ENCODE measurements at regions not wholly inside any gene's neighbourhood (a gene's known extent, or its start where the extent isn't known, plus 50 kb on each side); places are given as distances from the start of the nearest gene placed in this dataset.

DNA sequence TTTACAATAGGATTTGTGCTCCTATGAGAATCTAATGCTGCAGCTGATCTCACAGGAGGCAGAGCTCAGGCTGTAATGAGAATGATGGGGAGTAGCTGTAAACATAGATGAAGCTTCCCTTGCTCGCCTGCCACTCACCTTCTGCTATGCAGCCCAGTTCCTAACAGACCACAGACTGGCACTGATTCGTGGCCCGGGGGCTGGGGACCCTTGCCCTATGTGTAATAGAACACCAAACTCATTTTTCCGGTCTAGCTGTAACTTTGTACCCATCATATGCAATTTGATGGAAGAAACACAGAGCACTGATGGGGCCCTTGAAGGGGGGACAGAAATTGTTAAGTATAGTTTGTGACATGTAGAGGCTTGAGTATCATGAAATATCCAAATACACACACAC, 79.6 kb upstream of the OR5AK2 start:
- Histone ChIP-seq H3K9me3 (ENCODE audit: control insufficient read depth, low read length) (no peaks in the 10 kb centered on the region), H3K4me1 (ENCODE audit: control insufficient read depth, insufficient read depth, low read length, poor library complexity, severe bottlenecking) (no peaks in the 10 kb centered on the region), H3K36me3 (ENCODE audit: control insufficient read depth, insufficient read depth, low read length) (no peaks in the 10 kb centered on the region), H3K27ac (ENCODE audit: low read depth, low read length, severe bottlenecking) (no peak overlapping the region), H3K4me3 (ENCODE audit: extremely low read depth, insufficient read depth, low read length, poor library complexity, severe bottlenecking) (no peak overlapping the region)
- 75 to 87% methylated on average over 3 of the region's 4 CpGs for WGBS, 2 experiments (ENCODE audit: insufficient coverage in 2 of 2)

DNA sequence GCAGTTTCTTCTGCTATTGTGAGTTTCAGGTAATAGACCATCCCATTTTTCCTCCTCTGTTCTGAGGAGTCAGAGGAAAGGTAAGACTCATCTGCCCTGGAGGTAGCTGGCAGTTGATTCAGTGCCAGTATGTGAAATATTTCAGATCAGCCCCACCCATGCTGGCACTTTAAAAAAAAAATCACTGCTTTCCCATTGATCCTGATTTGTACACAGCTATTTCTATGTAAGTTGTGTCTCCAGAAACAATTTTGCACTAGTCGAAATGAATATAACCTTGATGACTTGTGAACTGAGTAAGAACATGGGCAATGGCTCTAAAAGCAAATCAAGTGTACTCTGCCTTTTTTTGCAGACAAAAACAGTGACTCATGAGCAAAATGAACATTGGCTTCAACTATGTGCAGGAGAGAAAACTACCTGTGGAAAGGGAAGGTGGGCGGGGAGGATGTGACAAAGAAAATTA, 82.0 kb upstream of the OR5AK2 start:
- Histone ChIP-seq H3K4me3 (ENCODE audit: extremely low read depth, insufficient read depth, low read length, poor library complexity, severe bottlenecking) (no peak overlapping the region), H3K36me3 (ENCODE audit: control insufficient read depth, insufficient read depth, low read length) (no peaks in the 10 kb centered on the region), H3K9me3 (ENCODE audit: control insufficient read depth, low read length) (no peaks in the 10 kb centered on the region), H3K27ac (ENCODE audit: low read depth, low read length, severe bottlenecking) (no peak overlapping the region), H3K4me1 (ENCODE audit: control insufficient read depth, insufficient read depth, low read length, poor library complexity, severe bottlenecking) (no peaks in the 10 kb centered on the region)
- WGBS, 2 experiments (ENCODE audit: insufficient coverage in 2 of 2): 80% methylated on average over 1 of the region's 2 CpGs; no CpG with 5 or more reads in 1 of the 2 experiments

DNA sequence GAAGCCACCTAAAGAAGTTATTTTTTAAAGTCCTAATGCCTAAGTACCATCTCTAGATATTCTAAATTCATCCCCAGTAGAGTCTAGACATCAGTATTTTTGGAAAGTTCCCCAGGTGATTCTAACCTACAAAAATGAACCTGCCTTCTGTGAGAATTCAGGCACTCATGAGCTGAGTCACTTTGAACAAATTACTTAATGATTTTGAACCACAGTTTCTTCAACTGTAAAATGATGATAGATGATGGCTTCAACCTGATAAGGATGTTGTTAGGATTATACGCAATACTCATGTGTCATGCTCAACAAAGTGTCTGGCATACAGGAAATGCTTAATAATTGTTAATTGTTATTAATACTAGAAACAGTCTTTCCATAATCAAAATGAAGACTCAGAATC, 82.8 kb upstream of the OR5AK2 start:
- Histone ChIP-seq H3K9me3 (ENCODE audit: control insufficient read depth, low read length) (no peaks in the 10 kb centered on the region), H3K4me1 (ENCODE audit: control insufficient read depth, insufficient read depth, low read length, poor library complexity, severe bottlenecking) (no peaks in the 10 kb centered on the region), H3K36me3 (ENCODE audit: control insufficient read depth, insufficient read depth, low read length) (no peaks in the 10 kb centered on the region), H3K27ac (ENCODE audit: low read depth, low read length, severe bottlenecking) (no peak overlapping the region), H3K4me3 (ENCODE audit: extremely low read depth, insufficient read depth, low read length, poor library complexity, severe bottlenecking) (no peak overlapping the region)
- WGBS, 2 experiments (ENCODE audit: insufficient coverage in 2 of 2): no CpG with 5 or more reads among the region's 1 CpG

DNA sequence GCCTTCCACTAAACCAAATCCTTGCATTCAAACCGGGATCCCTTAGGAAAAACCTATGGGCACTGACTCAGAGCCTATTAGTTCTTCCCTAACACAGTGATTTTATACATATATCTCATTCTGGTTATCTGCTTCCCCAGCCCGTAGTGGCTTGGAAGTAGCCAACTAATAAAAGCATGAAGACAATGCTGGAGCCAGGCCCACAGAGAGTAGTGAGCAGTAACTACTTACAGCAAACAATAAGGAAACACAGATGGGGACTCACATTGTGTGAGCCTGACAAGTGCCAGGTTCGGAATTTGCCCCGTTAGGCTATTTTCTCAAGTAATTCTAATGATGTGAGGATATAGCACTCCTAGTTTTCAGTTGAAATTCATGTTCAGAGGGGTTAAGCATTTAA, 83.3 kb upstream of the OR5AK2 start:
- no peaks in the 10 kb centered on the region for H3K4me1 ChIP-seq (ENCODE audit: control insufficient read depth, insufficient read depth, low read length, poor library complexity, severe bottlenecking)
- no peak overlapping the region for H3K27ac ChIP-seq (ENCODE audit: low read depth, low read length, severe bottlenecking)
- H3K9me3 ChIP-seq (ENCODE audit: control insufficient read depth, low read length): no peaks in the 10 kb centered on the region
- WGBS, 2 experiments (ENCODE audit: insufficient coverage in 2 of 2): 78 to 100% methylated on average over 1 to 4 of the region's 4 CpGs
- no peak overlapping the region for H3K4me3 ChIP-seq (ENCODE audit: extremely low read depth, insufficient read depth, low read length, poor library complexity, severe bottlenecking)
- no peaks in the 10 kb centered on the region for H3K36me3 ChIP-seq (ENCODE audit: control insufficient read depth, insufficient read depth, low read length)

DNA sequence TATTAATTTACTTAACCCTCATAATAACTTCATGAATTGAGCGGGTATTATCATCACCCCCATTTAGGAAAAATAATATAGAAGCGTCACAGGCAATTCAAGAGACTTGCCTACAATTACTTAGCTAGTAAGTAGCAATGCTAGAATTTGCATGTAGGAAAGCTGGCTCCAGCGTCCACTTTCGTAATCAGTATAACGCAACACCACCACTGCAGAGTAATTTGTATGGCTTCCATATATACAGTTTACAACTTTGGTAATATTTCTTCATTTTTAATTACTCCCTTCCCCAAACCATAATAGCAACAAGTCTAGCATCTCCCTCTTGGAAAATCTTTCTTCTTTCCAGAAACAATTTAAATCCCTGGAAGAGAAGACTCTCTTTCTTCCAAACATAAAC, 89.9 kb upstream of the OR5AK2 start:
- H3K9me3 ChIP-seq (ENCODE audit: control insufficient read depth, low read length): no peaks in the 10 kb centered on the region
- no peak overlapping the region for H3K4me3 ChIP-seq (ENCODE audit: extremely low read depth, insufficient read depth, low read length, poor library complexity, severe bottlenecking)
- no peak overlapping the region for H3K27ac ChIP-seq (ENCODE audit: low read depth, low read length, severe bottlenecking)
- no peaks in the 10 kb centered on the region for H3K36me3 ChIP-seq (ENCODE audit: control insufficient read depth, insufficient read depth, low read length)
- WGBS, 2 experiments (ENCODE audit: insufficient coverage in 2 of 2): no CpG with 5 or more reads among the region's 5 CpGs
- H3K4me1 ChIP-seq (ENCODE audit: control insufficient read depth, insufficient read depth, low read length, poor library complexity, severe bottlenecking): no peaks in the 10 kb centered on the region

DNA sequence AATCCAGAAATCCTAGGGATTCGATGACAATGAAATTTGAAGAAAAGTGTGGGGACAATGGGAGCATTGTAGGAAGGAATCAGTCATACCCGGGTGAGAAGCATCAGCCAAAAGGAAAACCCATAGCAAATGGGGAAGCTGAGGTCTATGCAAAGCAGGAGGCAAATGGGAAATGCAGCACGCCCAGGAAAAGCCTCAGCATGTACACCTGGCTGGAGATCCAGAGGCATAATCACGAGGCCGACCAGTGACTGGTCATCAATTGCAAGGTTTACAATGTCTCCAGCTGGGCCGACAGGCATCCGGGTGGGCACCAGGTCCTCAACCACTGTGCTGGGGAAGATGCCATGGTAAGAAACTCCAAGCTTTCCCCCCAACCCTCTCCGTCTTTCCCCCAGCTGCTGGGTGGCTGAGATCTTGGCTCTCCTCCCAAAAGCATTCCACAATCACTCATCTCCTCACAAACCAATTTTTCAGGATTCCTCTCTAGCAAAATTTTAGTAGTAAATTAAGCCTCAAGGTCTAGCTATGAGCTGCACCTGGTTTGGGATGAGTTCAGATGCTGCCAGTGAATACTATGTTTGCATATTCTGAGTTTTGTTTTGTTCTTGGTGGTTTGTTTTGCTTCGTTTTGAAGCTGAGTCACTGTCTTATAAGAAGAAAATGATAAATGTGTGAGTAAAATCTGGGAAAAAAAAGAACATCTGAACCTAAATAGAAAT, 98.0 kb upstream of the OR5AK2 start:
- H3K4me3 ChIP-seq (ENCODE audit: extremely low read depth, insufficient read depth, low read length, poor library complexity, severe bottlenecking): no peak overlapping the region
- H3K27ac ChIP-seq (ENCODE audit: low read depth, low read length, severe bottlenecking): no peak overlapping the region
- H3K4me1 ChIP-seq (ENCODE audit: control insufficient read depth, insufficient read depth, low read length, poor library complexity, severe bottlenecking): no peaks in the 10 kb centered on the region
- no peaks in the 10 kb centered on the region for H3K9me3 ChIP-seq (ENCODE audit: control insufficient read depth, low read length)
- 78 to 82% methylated on average over 7 to 8 of the region's 9 CpGs for WGBS, 2 experiments (ENCODE audit: insufficient coverage in 2 of 2)
- no peaks in the 10 kb centered on the region for H3K36me3 ChIP-seq (ENCODE audit: control insufficient read depth, insufficient read depth, low read length)

DNA sequence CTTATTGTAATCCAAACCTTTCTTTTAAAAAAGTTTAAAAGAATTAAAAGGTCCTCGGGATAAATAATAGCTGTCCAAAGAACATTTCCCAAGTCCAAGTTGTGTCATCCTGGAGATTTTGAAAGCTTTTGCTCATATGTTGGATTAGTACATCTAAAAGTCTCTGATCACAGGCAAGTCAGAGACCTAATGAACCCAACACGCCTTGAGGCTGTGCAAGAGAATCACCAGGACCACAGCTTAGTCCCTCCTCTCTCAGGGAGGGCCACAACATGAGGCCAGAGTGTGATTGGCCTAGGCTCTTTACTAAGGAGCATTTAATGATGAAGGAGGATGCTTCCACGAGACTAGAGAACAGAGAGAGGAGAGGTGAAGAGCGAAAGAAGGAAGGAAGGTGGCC, 98.7 kb upstream of the OR5AK2 start:
- peaks cover 5% of the 10 kb centered on the region for H3K4me1 ChIP-seq (ENCODE audit: control insufficient read depth, insufficient read depth, low read length, poor library complexity, severe bottlenecking)
- no peak overlapping the region for H3K27ac ChIP-seq (ENCODE audit: low read depth, low read length, severe bottlenecking)
- H3K36me3 ChIP-seq (ENCODE audit: control insufficient read depth, insufficient read depth, low read length): no peaks in the 10 kb centered on the region
- H3K9me3 ChIP-seq (ENCODE audit: control insufficient read depth, low read length): no peaks in the 10 kb centered on the region
- WGBS, 2 experiments (ENCODE audit: insufficient coverage in 2 of 2): 95 to 100% methylated on average over 2 of the region's 4 CpGs
- no peak overlapping the region for H3K4me3 ChIP-seq (ENCODE audit: extremely low read depth, insufficient read depth, low read length, poor library complexity, severe bottlenecking)

DNA sequence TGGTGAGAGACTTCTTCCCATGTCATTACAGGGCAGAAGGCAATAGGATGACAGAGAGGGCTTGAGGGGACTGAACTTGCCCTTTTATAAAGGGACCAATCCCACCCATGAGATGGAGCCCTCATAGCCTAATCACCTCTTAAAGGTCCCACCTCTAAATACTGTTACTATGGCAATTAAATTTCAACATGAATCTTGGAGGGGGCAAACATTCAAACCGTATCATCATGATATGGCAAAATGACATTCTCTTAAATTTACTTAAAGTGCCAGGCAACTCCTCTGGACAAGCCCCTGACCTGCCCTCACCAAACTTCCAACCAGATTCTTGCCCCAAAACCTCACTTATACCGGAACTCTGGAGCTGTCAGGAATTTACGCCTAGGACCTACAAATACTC, 100.8 kb upstream of the OR5AK2 start:
- H3K4me1 ChIP-seq (ENCODE audit: control insufficient read depth, insufficient read depth, low read length, poor library complexity, severe bottlenecking): peaks cover 7% of the 10 kb centered on the region
- no peaks in the 10 kb centered on the region for H3K9me3 ChIP-seq (ENCODE audit: control insufficient read depth, low read length)
- no peak overlapping the region for H3K4me3 ChIP-seq (ENCODE audit: extremely low read depth, insufficient read depth, low read length, poor library complexity, severe bottlenecking)
- whole genome bisulfite sequencing, 2 experiments (ENCODE audit: insufficient coverage in 2 of 2): 95 to 100% methylated on average over 2 of the region's 3 CpGs
- H3K36me3 ChIP-seq (ENCODE audit: control insufficient read depth, insufficient read depth, low read length): no peaks in the 10 kb centered on the region
- H3K27ac ChIP-seq (ENCODE audit: low read depth, low read length, severe bottlenecking): no peak overlapping the region

DNA sequence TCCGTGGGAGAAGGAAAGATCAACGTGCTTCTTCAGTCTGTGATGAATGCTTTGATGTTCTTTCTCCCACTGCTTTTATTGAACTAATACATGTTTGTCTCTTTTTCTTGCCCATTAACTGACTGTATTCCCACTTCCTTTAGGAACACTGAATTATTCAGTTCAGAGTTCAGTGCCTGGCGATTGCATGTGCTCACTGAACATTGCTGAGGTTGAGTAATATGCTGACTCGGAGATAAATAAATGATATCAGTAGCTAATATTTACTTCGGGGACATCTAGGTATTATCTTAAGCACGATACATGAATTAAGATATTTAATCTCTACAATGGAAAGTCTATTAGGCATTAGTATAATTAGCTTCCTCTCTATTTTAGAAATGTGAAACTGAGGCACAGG, 102.3 kb upstream of the OR5AK2 start:
- 50 to 88% methylated on average over 1 to 2 of the region's 6 CpGs for WGBS, 2 experiments (ENCODE audit: insufficient coverage in 2 of 2)
- Histone ChIP-seq H3K9me3 (ENCODE audit: control insufficient read depth, low read length) (no peaks in the 10 kb centered on the region), H3K4me3 (ENCODE audit: extremely low read depth, insufficient read depth, low read length, poor library complexity, severe bottlenecking) (no peak overlapping the region), H3K27ac (ENCODE audit: low read depth, low read length, severe bottlenecking) (no peak overlapping the region), H3K4me1 (ENCODE audit: control insufficient read depth, insufficient read depth, low read length, poor library complexity, severe bottlenecking) (peaks cover 7% of the 10 kb centered on the region), H3K36me3 (ENCODE audit: control insufficient read depth, insufficient read depth, low read length) (no peaks in the 10 kb centered on the region)

DNA sequence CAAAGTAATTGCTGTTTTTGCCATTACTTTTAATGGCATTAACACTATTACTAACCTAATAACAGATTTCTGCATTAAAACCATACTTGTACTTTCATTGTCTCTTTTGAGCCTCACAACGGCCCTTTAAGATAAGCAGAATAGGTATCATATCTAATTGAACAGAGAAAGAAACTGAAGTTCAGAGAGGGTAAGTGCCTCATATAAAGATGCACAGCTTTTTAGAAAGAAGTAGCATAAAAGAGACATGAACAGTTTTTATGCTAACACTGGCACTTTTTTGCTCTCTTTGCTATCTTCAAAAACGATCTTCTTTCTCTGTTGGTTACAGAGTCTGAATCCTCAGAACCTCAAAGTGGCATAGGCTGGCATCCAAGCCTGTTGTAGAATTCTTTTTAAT, 102.9 kb upstream of the OR5AK2 start:
- Histone ChIP-seq H3K4me3 (ENCODE audit: extremely low read depth, insufficient read depth, low read length, poor library complexity, severe bottlenecking) (no peak overlapping the region), H3K36me3 (ENCODE audit: control insufficient read depth, insufficient read depth, low read length) (no peaks in the 10 kb centered on the region), H3K9me3 (ENCODE audit: control insufficient read depth, low read length) (no peaks in the 10 kb centered on the region), H3K4me1 (ENCODE audit: control insufficient read depth, insufficient read depth, low read length, poor library complexity, severe bottlenecking) (peaks cover 7% of the 10 kb centered on the region), H3K27ac (ENCODE audit: low read depth, low read length, severe bottlenecking) (no peak overlapping the region)
- WGBS, 2 experiments (ENCODE audit: insufficient coverage in 2 of 2): 71% methylated on average over 1 of the region's 2 CpGs; no CpG with 5 or more reads in 1 of the 2 experiments

DNA sequence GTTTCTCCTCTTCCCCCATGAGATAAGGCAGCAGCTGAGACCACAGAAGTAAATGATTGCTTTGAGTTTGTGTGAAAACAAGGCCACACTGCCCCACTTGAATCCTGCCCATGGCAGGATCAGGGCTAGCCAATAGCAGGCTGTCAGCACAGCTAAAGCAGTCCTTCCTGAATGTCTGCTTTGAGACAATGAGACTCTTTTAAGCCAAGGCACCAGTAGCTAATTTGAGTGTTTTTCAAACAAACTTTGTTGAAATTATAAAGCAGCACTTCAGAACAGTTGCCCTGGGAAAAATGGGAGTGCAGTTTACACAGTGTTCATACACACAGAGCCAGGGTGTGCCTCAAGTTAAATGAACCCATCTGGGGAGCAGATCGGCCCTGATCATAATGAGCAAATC, 103.5 kb upstream of the OR5AK2 start:
- peaks cover 7% of the 10 kb centered on the region for H3K4me1 ChIP-seq (ENCODE audit: control insufficient read depth, insufficient read depth, low read length, poor library complexity, severe bottlenecking)
- 100% methylated on average over 1 of the region's 1 CpG; no CpG with 5 or more reads in 1 of the 2 experiments for WGBS, 2 experiments (ENCODE audit: insufficient coverage in 2 of 2)

More for the DNA sequence above, 103.5 kb upstream of the OR5AK2 start:
- Histone ChIP-seq H3K27ac (ENCODE audit: low read depth, low read length, severe bottlenecking) (peak overlapping the region; percentile 72), H3K4me3 (ENCODE audit: extremely low read depth, insufficient read depth, low read length, poor library complexity, severe bottlenecking) (no peak overlapping the region), H3K36me3 (ENCODE audit: control insufficient read depth, insufficient read depth, low read length) (no peaks in the 10 kb centered on the region), H3K9me3 (ENCODE audit: control insufficient read depth, low read length) (no peaks in the 10 kb centered on the region)
